OCI-LY7 (cell line): ENCODE measurements at regions not wholly inside any gene's neighbourhood (a gene's known extent, or its start where the extent isn't known, plus 50 kb on each side); places are given as distances from the start of the nearest gene placed in this dataset.
A peak's percentile ranks its signal among the peaks of the same experiment; 100 is the strongest.

ENCODE experiments used
- BruUV-seq: library from RNA; stranded (reverse); fragments of 400-500 nt; replicated peaks from 2 replicates; lab custom pipeline; 2021; lab: Mats Ljungman, UMichigan
- CTCF ChIA-PET: fragments of 300-600 bp; sonication (Branson Sonifier 250); formaldehyde crosslinking; loops from one replicate; lab custom pipeline; 2022; ENCODE audit warnings: antibody characterized with exemption; ENCODE audit not compliant: unreplicated experiment; lab: Charles Lee
- POLR2A ChIA-PET: fragments of 300-600 bp; sonication (Branson Sonifier 250); formaldehyde crosslinking; loops from one replicate; lab custom pipeline; 2022; ENCODE audit warnings: antibody characterized with exemption; lab: Charles Lee
- DNase-seq: peaks from one replicate; pipeline ENCODE4 v3.0.0-alpha.2; 2015; ENCODE audit warnings: low spot score
- H2AFZ ChIP-seq: fragments of 200-600 bp; sonication (generic), shearing (Covaris generic); 2 replicates; pipeline ENCODE4 v1.6.1; 2014; ENCODE audit warnings: mild to moderate bottlenecking, antibody characterized with exemption, low read length, moderate library complexity
- H3K27ac ChIP-seq: fragments of 200-600 bp; sonication (generic); 2 replicates; pipeline ENCODE4 v1.5.1; 2014; ENCODE audit warnings: mixed run types, low read depth, mild to moderate bottlenecking, moderate library complexity, low read length, inconsistent platforms; ENCODE audit not compliant: poor library complexity, severe bottlenecking
- H3K36me3 ChIP-seq: fragments of 200-600 bp; sonication (generic); 2 replicates; pipeline ENCODE4 v1.6.1; 2014; ENCODE audit warnings: mild to moderate bottlenecking, antibody characterized with exemption, low read length, moderate library complexity, mixed read lengths; ENCODE audit not compliant: insufficient read depth
- H3K4me1 ChIP-seq: fragments of 200-600 bp; sonication (generic); 2 replicates; pipeline ENCODE4 v1.5.1; 2014; ENCODE audit warnings: mild to moderate bottlenecking, low read length; ENCODE audit not compliant: insufficient read depth, poor library complexity, severe bottlenecking
- H3K4me2 ChIP-seq: fragments of 200-600 bp; sonication (generic); 2 replicates; pipeline ENCODE4 v1.6.1; 2014; ENCODE audit warnings: mild to moderate bottlenecking, low read length
- H3K4me3 ChIP-seq: fragments of 200-600 bp; sonication (generic); 2 replicates; pipeline ENCODE4 v1.5.1; 2014; ENCODE audit warnings: mild to moderate bottlenecking, low read depth, low read length; ENCODE audit not compliant: poor library complexity, severe bottlenecking
- H3K79me2 ChIP-seq: fragments of 200-600 bp; sonication (generic); 2 replicates; pipeline ENCODE4 v1.6.1; 2016; ENCODE audit warnings: low read depth, mild to moderate bottlenecking, low read length, moderate library complexity, mixed read lengths; ENCODE audit not compliant: insufficient read depth
- H3K9me2 ChIP-seq: fragments of 200-600 bp; sonication (generic); 2 replicates; pipeline ENCODE4 v1.6.1; 2016; ENCODE audit warnings: mild to moderate bottlenecking, low read length, mixed read lengths; ENCODE audit not compliant: insufficient read depth
- H3K9me3 ChIP-seq: fragments of 200-600 bp; sonication (generic); 2 replicates; pipeline ENCODE4 v1.6.1; 2014; ENCODE audit warnings: mild to moderate bottlenecking, mixed run types, low read length, mixed read lengths
- H4K20me1 ChIP-seq: fragments of 200-600 bp; sonication (generic); 2 replicates; pipeline ENCODE4 v1.6.1; 2014; ENCODE audit warnings: mild to moderate bottlenecking, antibody characterized with exemption, low read length, moderate library complexity, mixed read lengths; ENCODE audit not compliant: insufficient read depth
- EZH2phosphoT487 ChIP-seq: fragments of 200-600 bp; sonication (generic); IDR thresholded peaks from 2 replicates; pipeline ENCODE4 v1.6.1; 2018; ENCODE audit warnings: low read depth, borderline replicate concordance, mild to moderate bottlenecking, mixed run types, antibody characterized with exemption, low read length, moderate library complexity, mixed read lengths
- intact Hi-C: fragments of 100-400 bp; cut with micrococcal nuclease; formaldehyde crosslinking; loops from one replicate; pipeline ENCODE4 v1.10.0; 2022; ENCODE audit not compliant: unreplicated experiment
- TF ChIP-seq, protein P1 (sequence below): fragments of 200-600 bp; sonication (generic); conservative IDR thresholded peaks from 2 replicates; pipeline ENCODE4 v1.5.1; 2014; ENCODE audit warnings: mild to moderate bottlenecking, antibody characterized with exemption, low read length, moderate library complexity, mixed read lengths

DNA sequence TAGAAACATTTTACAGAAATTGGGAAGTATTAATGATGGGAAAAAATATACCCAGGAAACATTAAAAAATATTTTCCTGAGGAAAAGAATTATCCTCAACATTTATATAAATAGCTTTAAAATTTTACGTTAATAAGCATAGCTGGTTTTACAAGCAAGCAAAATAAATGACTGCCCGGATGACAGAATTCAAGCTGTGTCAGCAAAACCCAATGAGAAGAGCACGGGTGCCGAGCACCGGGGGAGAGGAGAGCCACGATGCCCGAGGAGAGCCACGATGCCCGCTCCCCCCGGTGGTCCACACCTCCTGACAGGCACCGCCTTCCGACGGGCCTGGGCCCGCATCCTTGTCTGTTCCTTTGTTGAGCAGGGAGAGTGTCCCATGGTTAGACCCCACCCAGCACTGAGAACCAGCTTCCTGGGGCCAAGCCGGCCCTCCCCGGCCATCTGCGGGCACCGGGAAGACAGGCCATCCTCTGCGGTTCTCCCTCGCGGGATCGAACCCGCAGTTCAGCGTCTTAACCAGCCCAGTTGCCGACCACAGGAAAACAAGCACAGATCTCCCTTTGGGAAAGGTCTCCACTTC, 63.3 kb upstream of the PDE10A start:
- no peaks in the 10 kb centered on the region for H3K79me2 ChIP-seq
- no peak overlapping the region for H3K4me3 ChIP-seq
- no peaks in the 10 kb centered on the region for H4K20me1 ChIP-seq
- no peak overlapping the region for H2AFZ ChIP-seq
- no peaks in the 10 kb centered on the region for H3K4me1 ChIP-seq
- ChIA-PET POLR2A (interaction anchor here (0.6 to 1.2 kb wide), 2 partner anchors 20 to 98 kb away, joined by 3 to 4 read pairs; no protein-coding TSS in a partner anchor), CTCF (no interaction called here)
- TF ChIP-seq EZH2phosphoT487: no peak
- TF ChIP-seq, protein P1, sequence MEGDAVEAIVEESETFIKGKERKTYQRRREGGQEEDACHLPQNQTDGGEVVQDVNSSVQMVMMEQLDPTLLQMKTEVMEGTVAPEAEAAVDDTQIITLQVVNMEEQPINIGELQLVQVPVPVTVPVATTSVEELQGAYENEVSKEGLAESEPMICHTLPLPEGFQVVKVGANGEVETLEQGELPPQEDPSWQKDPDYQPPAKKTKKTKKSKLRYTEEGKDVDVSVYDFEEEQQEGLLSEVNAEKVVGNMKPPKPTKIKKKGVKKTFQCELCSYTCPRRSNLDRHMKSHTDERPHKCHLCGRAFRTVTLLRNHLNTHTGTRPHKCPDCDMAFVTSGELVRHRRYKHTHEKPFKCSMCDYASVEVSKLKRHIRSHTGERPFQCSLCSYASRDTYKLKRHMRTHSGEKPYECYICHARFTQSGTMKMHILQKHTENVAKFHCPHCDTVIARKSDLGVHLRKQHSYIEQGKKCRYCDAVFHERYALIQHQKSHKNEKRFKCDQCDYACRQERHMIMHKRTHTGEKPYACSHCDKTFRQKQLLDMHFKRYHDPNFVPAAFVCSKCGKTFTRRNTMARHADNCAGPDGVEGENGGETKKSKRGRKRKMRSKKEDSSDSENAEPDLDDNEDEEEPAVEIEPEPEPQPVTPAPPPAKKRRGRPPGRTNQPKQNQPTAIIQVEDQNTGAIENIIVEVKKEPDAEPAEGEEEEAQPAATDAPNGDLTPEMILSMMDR: no peak
- H3K9me3 ChIP-seq: no peaks in the 10 kb centered on the region
- no peaks in the 10 kb centered on the region for H3K36me3 ChIP-seq
- H3K27ac ChIP-seq: no peak overlapping the region
- DNase-seq: no peak
- H3K4me2 ChIP-seq: no peak overlapping the region
- intact Hi-C loops: no loop called here
- BruUV-seq: no TSS peak
- no peaks in the 10 kb centered on the region for H3K9me2 ChIP-seq

DNA sequence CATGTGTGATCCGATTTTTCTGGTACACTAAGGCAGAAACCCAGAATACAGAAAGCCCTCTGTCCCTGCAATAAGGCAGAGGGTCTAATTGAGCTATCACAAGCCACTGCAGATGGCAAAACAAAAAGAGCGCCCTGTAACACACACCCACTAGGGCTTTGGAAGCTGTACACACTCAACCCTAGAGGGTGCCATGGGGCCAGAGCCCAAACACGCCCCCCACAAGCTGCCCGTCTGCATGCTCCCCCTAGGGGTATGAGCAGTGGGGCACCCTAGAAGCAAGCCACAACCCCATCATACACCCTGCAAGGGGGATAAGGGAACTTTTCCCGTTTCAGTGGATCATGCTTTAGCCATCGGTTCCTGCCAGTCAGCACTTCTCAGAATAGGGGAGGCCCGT, 62.2 kb upstream of the PDE10A start:
- POLR2A ChIA-PET: interaction anchor here (1.2 kb wide), 1 partner anchor 21 kb away, joined by 3 read pairs; no protein-coding TSS in a partner anchor
- Histone ChIP-seq H3K4me1 (no peaks in the 10 kb centered on the region), H3K79me2 (no peaks in the 10 kb centered on the region), H4K20me1 (no peaks in the 10 kb centered on the region), H3K9me3 (no peaks in the 10 kb centered on the region), H2AFZ (no peak overlapping the region), H3K4me3 (no peak overlapping the region), H3K4me2 (no peak overlapping the region), H3K36me3 (no peaks in the 10 kb centered on the region), H3K27ac (no peak overlapping the region), H3K9me2 (no peaks in the 10 kb centered on the region)
- TF ChIP-seq, protein P1: peak; percentile 43; the same call in 1 of the 2 replicates
- no peak for TF ChIP-seq EZH2phosphoT487
- CTCF ChIA-PET: no interaction called here
- intact Hi-C loops: no loop called here
- no TSS peak for BruUV-seq
- no peak for DNase-seq

DNA sequence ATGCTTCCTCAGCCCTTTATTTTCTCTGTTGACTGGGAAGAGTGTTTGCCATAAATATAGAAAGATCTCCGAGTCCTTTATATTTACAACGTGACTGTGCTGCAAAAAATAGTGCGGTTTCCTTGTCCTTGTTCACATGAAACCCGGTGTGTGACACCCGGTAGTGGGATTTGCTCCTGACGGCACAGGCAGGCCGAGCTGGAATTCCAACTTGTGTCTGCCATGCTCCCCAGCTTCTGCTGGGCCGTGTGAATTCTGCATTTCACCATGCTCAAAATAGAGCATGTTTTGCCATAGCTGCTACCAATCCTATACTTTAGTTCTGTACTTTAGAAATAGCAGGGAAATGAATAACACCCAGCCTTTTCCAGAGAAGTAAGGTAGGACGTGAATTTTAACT, 60.3 kb upstream of the PDE10A start:
- no TSS peak for BruUV-seq
- POLR2A ChIA-PET: interaction anchor here (0.6 kb wide), 1 partner anchor 1306 kb away, joined by 3 read pairs; no protein-coding TSS in a partner anchor
- TF ChIP-seq, protein P1: no peak
- no peak for TF ChIP-seq EZH2phosphoT487
- Histone ChIP-seq H3K4me3 (no peak overlapping the region), H3K9me2 (no peaks in the 10 kb centered on the region), H3K9me3 (no peaks in the 10 kb centered on the region), H3K27ac (no peak overlapping the region), H3K79me2 (no peaks in the 10 kb centered on the region), H3K4me1 (no peaks in the 10 kb centered on the region), H3K36me3 (no peaks in the 10 kb centered on the region), H3K4me2 (no peak overlapping the region), H4K20me1 (no peaks in the 10 kb centered on the region), H2AFZ (no peak overlapping the region)
- intact Hi-C loops: no loop called here
- CTCF ChIA-PET: no interaction called here
- DNase-seq: no peak
